Hematopoietic multipotent progenitor cell treated with erythropoietin and hydrocortisone succinate and interleukin-3 and kit ligand, for 8 days (in vitro differentiated cells): ENCODE measurements at regions not wholly inside any gene's neighbourhood (a gene's known extent, or its start where the extent isn't known, plus 50 kb on each side); places are given as distances from the start of the nearest gene placed in this dataset.

Source experiments
- DNase-seq: peaks from one replicate; pipeline ENCODE4 v3.0.0-alpha.2; 2015

DNA sequence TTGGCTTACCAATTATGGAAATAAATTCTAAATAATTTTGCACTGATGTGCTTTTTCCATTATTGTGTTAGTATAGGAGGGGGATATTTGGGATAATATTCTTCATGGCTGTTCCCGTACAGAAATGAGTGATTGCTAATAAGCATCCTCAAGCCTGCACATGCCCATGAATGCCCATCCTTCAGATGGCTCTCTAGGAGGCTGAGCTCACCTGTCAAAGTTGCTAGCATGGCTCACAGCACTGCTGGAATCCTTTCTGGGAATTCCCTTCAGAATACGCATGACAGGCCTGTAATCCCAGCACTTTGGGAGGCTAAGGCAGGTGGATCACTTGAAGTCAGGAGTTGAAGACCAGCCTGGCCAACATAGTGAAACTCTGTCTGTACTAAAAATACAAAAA is 124.1 kb downstream of the NXNL2 start:
- no peak for DNase-seq

DNA sequence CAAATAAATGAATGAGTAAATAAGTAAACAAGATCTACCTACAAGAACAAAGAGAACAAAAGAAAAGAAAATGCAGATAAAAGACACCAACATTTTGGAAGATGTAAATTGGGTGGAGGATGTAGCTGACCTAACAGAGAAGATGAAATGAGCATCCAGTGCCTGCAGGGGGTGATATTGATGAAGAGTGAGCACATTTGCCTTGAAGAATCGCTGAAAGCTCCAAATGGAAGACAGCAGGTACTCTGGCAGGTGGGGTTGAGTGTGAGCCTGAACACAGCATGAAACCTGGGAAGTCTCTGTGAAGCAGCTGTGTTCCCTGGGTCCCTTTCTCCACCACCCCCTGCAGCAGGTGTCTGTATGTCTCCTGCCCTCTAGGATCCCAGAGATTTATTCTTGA is 125.6 kb downstream of the NXNL2 start:
- DNase-seq: peak; percentile 6

DNA sequence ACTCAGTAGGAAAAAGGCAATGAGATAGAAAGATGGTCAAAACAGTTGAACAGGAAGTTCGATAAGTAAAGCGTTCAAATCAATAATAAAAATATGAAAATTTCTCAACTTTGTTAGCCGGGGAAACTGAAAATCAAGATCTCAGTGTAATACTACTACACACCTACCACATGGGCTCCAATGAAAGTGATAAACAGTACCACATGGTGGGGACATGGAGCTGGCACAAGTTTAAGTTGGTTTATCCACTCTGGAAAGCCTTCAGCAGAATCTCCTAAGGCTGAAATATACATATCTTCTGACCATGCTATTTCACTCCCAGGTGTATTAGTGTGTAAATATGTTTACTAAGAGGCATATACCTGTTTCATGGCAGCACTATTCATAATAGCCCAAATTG is 126.8 kb downstream of the NXNL2 start:
- DNase-seq: no peak

DNA sequence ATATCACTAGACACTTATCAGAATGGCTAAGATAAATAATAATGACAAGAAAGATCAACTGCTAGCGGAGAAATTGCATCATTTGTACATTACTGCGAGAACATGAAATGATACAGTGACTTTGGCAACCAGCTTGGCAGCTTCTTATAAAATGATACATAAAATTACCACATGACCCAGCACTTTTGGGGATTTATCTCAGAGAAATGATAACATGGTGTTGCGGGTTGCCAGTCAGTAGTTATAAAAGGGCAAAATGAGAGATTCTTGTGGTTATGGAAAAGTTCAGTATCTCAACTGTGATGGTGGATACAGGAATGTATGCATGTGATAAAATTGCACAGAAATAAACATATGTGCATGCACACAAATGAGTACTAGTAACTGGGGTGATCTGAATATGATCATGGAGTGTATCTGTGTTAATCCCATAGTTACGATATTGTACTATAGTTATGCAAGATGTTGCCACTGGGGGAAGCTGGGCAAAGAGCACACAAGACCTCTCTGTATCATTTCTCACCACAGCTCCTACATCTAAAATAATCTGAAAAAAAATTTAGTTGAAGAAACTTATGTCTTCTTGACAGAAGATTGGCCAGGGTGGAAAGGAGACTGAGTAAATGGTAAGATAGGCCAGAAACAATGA is 128.9 kb downstream of the NXNL2 start:
- DNase-seq: no peak

DNA sequence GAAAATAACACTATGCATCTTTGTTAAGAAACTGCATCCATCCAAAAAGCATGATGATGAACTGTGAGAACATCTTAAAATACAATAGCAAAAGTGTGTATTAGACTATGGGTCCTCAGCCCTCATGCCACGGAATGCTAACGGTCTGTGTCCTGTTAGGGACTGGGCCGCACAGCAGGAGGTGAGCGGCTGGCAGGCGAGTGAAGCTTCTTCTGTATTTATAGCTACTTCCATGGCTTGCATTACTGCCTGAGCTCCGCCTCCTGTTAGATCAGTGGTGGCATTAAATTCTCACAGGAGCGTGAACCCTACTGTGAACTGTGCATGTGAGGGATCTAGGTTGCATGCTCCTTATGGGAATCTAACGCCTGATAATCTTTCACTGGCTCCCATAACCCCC is 129.8 kb downstream of the NXNL2 start:
- no peak for DNase-seq

DNA sequence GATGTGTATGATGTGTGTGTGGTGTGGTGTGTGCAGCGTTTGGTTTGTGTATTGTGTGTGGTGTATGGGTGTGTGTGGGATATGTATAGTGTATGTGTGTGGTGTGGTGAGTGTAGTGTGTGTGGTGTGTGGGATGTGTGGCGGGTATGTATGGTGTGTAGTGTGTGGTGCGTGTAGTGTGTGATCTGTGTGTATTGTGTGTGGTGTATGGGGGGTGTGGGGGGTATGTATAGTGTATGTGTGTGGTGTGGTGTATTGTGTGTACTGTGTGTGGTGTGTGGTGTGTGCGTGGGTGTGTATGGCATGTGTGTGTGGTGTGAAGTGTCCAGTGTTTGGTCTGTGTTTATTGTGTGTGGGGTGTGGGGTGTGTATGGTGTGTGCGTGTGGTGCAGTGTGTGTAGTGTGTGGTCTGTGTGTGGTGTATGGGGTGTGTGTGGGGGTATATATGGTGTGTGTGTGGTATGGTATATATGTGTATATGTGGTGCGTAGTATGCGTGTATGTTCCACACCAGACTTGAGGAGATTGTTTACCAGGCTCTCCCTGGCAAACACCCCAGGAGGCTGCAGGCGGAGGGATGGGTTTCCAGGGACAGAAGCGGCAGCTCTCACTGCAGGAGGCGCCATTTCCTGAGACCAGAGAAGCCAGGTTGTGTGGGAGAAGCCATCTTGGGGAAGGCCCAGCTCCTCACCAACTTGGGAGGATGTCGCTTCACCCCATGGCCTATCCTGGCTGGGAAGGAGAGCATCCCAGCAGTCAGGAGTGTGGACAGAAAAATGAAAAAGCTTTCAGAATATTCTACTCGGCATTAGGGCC is 138.1 kb downstream of the NXNL2 start:
- no peak for DNase-seq

DNA sequence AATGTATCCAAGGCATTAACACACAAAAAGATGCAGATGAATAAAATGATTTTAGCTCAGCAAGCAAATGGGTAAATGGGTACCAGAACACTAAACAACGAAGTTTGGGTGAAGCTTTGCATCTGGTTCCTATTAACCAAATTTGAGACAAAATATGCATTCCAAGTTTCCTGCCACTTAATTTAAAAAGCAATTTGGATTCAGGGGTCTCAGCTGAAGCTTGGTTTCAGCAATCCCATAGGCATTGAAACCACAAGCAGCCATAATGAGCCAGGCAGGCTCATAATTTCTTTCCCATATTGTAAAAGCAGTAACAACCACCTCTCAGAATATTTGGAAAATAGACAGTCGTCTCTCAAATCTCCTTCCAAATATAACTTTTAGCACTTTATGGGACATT is 138.9 kb downstream of the NXNL2 start:
- no peak for DNase-seq

DNA sequence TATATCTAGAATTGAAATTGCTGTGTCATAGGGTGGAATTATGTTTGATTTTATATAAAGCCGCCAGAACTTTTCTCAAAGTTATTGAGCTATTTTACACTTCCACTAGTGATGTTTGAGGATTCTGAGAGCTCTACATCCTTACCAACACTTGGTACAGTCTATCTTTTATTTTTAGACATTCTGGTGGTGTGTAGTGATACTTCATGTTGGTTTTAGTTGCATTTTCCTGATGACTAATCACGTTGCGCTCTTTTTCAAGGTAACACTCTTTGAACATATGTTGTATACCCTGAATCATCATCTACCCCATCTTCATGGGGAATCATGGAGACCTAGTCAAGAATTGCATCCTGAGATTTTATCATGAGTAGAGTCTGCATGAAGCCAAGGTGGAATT is 141.7 kb downstream of the NXNL2 start:
- DNase-seq: no peak

DNA sequence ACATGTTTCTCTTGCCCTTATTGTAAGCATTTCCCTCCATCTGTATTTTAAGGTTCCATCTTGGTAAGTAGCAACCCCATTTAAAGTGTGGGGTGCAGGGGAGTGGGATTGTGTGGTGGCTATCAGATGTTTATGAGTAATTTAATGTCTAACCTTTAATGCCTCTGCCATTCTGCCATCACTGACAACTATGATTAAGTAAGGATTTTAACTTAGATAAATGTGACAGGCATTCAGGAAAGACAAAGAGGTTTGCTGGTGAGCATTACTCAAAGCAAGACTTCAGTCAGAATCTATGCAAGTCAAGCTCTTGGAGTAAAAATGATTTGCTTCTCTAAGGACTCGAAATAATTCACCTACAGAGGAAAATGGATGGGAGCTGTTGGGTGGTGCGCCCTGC is 143.0 kb downstream of the NXNL2 start:
- DNase-seq: no peak

DNA sequence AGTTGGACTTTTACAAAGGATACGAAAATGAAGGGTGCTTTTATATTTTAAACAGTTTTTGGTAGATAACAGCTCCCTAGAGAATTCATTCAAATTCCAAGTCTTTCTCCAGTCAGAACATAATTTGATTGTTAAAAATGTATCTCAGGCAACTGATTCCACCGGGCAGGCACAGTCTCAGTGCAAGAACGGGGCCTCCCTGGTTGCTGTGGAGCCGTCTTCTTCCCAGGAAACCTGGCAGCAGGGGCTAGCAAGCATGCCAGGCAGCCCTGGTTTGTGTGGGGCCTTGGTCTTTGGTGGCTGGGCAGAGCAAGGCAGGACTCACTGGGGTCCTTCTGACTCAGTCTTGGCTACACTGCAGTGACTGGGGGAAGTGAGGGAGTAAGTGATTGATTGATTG is 143.5 kb downstream of the NXNL2 start:
- DNase-seq: no peak

DNA sequence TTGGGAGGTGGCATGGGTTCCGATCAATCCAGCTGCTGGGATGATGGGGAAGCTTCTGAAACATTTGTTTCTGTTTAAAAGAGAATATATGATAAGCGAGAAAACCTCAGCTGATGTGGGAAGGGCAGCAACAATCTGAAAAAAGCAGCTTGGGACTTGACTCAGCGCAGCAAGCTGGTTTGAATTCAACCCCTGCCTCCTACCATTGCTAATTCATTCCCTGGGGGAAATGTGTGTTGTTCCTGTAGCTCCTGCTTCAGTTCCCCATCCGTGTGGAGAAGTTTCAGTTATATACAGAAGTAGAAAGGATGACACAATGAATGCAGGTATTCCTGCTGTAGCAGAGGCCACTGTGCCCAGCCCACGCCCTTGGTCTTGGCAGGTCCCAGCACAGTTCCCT is 145.1 kb downstream of the NXNL2 start:
- DNase-seq: no peak

DNA sequence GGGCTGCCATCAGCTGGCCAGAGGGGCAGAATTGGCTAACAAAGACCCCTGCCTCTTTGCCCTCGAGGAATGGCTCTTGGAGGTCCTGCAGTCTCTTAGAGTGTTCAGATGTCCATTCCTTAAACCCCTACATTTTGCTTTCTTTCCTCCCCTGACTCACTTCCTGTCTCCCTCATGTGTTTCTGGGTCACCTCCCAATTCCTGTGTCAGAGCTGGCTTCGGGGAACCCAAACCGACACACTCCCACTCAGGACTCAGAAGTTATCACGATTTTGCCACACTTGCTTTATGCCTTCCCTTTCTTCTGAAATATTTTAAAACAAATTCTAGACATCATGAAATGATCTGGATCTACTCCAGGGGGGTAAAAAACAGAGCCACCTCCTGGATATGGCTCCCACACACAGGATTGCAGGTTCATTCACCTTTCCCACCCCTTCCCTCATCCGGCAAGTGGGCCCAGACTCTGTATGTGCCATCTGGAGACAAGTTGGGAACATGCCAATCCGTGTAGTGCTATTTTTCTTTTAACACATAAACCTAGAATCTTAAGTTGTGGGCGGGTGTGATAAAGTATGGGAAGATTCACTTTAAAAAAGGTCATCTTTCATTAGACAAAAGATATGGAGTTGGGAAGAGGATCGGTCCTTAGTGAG is 145.7 kb downstream of the NXNL2 start:
- no peak for DNase-seq

DNA sequence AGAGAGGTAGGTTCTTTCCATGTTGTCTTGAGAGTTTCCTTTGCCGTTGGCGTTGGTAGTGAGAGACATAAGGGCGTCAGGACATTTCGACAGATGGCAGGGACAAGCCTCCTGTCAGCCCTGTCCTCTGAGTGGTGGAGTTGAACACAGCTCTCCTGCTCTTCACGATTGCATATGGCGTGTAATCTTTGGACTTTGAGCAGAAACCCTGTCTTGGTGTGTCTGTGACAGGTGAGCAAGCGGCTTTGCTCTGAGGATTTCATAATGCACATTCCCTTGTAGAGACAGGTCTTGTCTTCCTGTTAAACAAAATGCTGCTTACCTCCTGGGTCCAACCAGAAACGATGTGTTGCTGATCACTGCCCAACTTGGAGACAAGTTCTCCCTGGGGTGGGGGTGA is 146.5 kb downstream of the NXNL2 start:
- no peak for DNase-seq

DNA sequence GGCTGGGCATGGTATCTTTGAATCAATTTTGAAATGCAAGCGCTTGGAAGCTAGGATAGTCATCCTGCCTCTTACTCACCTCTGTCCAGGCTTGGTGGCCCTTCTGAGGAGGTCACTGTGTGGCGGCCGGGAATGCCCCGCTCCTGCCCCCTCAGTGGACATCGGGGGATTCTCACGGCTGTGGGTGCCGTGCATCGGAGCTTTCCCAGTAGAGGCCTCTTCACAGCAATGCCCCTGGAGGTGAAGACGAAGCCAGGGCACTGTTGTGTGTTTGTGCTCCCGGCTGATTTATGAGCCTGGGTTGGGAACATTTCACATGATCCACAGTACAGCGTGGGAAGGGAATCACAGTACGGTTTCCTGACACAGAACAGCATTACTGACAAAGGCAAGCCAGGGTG is 147.5 kb downstream of the NXNL2 start:
- DNase-seq: no peak

DNA sequence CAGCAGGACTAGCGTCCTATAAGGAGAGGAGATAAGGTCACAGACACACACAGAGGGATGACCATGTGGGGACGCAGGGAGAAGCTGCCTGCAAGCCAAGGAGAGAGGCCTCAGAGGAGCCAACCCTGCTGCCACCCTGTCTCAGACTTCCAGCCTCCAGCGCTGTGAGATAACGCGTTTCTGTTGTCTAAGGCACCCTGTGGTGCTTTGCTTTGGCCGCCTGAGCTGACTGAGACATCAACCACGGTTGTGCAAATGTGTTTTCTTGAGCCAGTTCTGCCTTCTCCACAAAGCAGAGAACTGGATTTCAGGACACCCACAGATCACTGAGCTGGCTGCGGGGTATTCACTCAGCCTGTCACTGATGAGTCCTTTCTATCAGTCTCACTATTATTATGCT is 149.1 kb downstream of the NXNL2 start:
- DNase-seq: no peak

DNA sequence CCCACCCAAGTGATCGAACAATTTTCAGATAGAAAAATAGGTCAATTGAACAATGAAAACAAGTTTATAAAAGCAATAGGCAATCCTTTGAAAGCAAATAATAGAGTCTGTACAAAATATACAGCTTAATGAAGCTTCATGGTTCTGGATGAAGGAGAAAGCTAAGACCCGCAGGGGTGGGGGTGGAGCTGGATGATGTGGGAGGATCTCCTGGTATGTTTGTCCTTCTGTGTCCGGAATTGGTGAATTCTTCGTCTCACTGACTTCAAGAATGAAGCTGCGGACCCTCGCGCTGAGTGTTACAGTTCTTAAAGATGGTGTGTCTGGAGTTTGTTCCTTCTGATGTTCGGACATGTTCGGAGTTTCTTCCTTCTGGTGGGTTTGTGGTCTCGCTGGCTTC is 149.9 kb downstream of the NXNL2 start:
- no peak for DNase-seq

DNA sequence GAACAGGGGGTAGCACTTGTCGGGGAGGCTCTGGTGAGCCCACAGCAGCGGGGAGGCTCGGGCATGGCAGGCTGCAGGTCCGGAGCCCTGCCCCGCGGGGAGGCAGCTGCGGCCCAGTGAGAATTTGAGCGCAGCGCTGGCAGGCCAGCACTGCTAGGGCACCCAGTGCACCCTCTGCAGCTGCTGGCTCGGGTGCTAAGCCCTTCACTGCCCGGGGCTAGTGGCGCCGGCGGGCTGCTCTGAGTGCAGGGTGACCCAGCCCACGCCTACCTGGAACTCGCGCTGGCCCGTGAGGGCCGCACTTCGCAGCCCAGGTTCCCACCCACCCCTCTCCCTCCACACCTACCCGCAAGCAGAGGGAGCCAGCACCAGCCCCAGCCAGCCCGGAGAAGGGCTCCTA is 151.0 kb downstream of the NXNL2 start:
- DNase-seq: no peak

DNA sequence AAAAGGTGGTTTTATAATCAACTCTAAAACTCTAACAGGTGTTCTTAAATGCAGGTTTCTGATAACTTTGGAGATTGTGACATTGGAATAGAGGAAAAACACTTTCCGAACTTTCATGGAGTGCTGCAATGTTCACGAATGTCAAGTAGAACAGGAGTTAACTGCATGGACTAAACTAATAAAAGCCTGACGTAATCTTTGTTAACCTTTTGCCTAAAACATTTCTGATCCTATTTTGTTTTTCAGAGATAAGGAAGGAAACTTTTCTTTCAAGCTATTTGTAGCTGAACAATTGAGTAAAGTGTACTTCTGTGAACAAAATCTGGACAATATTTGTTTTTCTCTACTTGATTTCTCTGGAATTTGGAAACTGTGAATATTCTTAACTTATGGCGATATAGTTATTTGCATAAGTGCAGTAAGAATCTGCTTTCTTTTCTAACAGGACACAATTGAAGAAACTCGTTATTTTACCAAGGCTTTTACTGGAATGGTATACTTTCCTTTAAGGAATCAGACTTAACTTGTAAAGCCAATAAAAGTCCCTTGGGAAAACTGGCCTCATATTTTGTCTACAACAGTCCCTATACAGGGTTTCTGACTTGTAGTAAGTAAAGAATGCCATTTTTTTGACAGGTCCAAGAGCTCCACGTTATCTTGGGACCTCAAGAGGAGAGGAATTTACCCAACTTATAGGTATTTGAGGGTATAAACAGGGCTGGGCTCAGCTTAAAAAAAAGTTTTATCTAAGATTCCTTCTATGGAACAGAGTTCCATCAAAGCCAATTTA is 154.7 kb downstream of the NXNL2 start:
- no peak for DNase-seq

DNA sequence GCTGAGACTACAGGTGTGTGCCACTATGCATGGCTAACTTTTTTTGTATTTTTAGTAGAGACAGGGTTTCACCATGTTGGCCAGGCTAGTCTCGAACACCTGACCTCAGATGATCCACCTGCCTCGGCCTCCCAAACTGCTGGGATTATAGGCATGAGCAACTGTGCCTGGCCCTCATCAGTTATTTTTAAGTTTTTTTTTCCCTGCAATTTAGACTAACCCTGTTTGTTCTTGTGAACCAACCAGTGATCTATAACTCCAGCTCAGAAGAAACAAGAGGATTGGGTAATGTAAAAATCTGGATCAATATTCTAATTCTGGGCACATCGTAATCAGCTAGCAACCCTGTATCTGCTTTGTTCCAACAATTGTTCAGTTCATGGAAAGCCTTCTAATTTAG is 155.7 kb downstream of the NXNL2 start:
- no peak for DNase-seq

DNA sequence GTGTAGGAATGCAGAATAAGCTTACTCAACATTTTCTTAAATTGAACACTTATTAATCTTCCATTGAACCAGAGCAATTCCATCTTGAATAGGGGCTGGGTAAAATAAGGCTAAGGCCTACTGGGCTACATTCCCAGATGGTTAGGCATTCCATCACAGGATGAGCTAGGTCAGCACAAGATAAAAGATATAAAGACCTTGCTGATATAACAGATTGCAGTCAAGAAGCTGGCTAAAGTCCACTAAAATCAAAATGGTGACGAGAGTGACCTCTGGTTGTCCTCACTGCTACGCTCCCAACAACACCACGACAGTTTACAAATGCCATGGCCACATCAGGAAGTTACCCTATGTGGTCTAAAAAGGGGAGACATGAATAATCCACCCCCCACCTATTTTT is 156.1 kb downstream of the NXNL2 start:
- no peak for DNase-seq

DNA sequence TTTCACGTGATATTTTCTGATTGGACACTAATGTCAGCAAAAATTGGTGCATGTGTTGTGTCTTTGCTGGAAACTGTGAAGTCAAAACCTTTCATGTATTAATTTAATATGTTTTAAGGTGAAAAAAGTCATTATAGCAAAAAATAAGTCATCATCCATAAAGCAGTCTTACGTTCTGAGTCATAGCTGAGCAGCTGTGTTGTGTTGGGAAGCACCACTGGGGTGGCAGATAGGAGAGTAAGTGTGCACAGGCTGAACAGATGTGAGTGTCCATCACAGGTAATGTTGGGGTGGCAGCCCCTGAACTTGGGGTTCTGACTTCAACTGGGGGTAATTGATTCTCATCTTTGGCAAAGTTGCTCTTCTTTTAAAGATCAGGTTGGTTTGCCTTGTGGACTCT is 156.8 kb downstream of the NXNL2 start:
- no peak for DNase-seq

DNA sequence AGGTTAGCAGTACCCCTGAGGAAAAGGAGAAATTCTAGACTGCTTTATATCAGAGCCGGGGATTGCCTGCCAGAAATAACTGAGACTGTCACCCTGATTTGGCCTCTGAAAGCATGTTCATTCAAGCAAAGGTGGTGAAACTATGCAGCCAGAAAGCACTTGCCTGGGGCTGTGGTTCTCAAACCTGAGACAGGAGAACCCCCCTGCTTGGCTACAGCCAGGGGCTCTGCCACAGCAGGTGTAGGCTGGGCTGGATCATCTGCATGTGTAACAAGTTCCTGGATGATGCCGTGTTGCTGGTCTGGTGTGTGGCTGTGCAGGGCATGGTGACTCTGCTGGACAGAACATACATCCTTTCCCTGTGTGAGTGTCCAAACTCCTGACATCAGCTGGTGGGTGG is 157.8 kb downstream of the NXNL2 start:
- DNase-seq: no peak

DNA sequence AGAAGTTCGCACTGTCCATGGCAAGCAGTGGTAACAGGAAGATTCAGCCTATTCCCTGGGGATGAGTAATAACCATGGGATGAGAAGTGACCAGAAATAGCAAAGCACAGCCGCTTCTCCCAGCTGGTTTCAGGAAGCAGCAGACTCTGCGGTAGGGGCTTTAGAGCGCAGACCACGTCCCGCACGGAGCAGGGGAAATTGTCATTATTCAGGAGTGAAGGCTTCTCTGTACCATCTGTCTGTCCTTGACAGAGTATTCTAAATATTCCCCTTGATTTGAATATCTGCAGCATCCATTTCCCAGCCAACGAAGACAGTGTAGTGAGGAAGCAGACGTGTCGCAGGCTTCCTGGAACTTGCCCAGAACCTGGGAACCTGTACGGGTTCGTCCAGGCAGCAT is 159.6 kb downstream of the NXNL2 start:
- no peak for DNase-seq

DNA sequence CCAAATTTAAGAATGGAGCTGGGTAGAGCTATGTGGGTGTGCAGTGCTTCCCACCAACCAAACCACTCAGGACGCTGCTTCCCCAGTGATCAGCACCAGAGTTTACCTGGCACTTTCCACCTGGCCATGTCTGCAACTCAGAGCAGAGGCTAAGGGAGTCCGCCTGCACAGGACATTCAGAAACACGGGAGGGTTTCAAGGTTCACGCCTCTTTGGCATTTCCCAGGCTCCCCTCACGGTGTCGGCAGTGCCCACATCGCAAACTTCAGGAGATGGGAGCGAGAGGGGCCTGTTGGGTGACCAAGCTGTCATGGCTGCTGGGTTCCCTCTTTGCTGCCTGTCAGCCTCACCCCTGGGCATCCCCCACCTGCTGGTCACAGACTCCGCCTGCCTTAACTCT is 161.5 kb downstream of the NXNL2 start:
- DNase-seq: no peak
